Naive thymus-derived CD4-positive, alpha-beta T cell (primary cell): ENCODE measurements at regions not wholly inside any gene's neighbourhood (a gene's known extent, or its start where the extent isn't known, plus 50 kb on each side); places are given as distances from the start of the nearest gene placed in this dataset.

ENCODE experiments used
- ATAC-seq: fragments of 150-1000 bp; cut with Tn5 transposase; 2 replicates; pipeline ENCODE4 v1.10.0; 2021; ENCODE audit warnings: mild to moderate bottlenecking, moderate library complexity
- CTCF ChIA-PET: fragments of 350-600 bp; sonication (Branson Sonifier 250); formaldehyde crosslinking; loops from one replicate; lab custom pipeline; 2021; ENCODE audit warnings: antibody characterized with exemption; lab: Charles Lee
- POLR2A ChIA-PET: fragments of 350-600 bp; sonication (Branson Sonifier 250); formaldehyde crosslinking; loops from one replicate; lab custom pipeline; 2021; ENCODE audit warnings: antibody characterized with exemption, inconsistent platforms; lab: Charles Lee
- DNase-seq, 9 donors: peaks; one replicate each; pipeline versions ENCODE4 v3.0.0 to v3.0.0-alpha.2; 2020 to 2022; ENCODE audit warnings: mixed read lengths in 1 of 9
- H3K27ac ChIP-seq: one replicate; pipeline ENCODE4 v1.7.0; 2013; ENCODE audit warnings: mild to moderate bottlenecking, low read depth, low read length, moderate library complexity
- H3K27me3 ChIP-seq, 2 donors: one replicate each; pipeline ENCODE4 v1.7.0; 2013; ENCODE audit warnings: low read length in 2 of 2, mild to moderate bottlenecking in 2 of 2, moderate library complexity in 2 of 2; ENCODE audit not compliant: control insufficient read depth in 2 of 2, insufficient read depth in 2 of 2
- H3K36me3 ChIP-seq, 3 experiments: 1 replicate in 2 of 3; 2 replicates in 1 of 3; pipeline ENCODE4 v1.7.0; 2013; ENCODE audit warnings: low read length in 3 of 3, mild to moderate bottlenecking in 3 of 3, moderate library complexity in 1 of 3; ENCODE audit not compliant: insufficient read depth in 3 of 3, control insufficient read depth in 2 of 3
- H3K4me1 ChIP-seq, 2 donors: one replicate each; pipeline ENCODE4 v1.7.0; 2013; ENCODE audit warnings: low read length in 2 of 2, mild to moderate bottlenecking in 2 of 2, moderate library complexity in 1 of 2; ENCODE audit not compliant: control insufficient read depth in 2 of 2, insufficient read depth in 2 of 2
- H3K4me3 ChIP-seq: 2 replicates; pipeline ENCODE4 v1.7.0; 2013; ENCODE audit warnings: mild to moderate bottlenecking, low read length
- H3K9me3 ChIP-seq, 3 experiments: 1 replicate in 2 of 3; 2 replicates in 1 of 3; pipeline ENCODE4 v1.7.0; 2013; ENCODE audit warnings: low read length in 3 of 3; ENCODE audit not compliant: control insufficient read depth in 2 of 3
- H3K27ac Mint-ChIP-seq, 9 donors: one replicate each; pipeline ENCODE4 v1.8.0; 2020 to 2022; ENCODE audit warnings: mixed read lengths in 9 of 9, mild to moderate bottlenecking in 8 of 9, moderate library complexity in 5 of 9, inconsistent platforms in 2 of 9
- H3K27me3 Mint-ChIP-seq, 5 donors: one replicate each; pipeline ENCODE4 v1.8.0; 2021 to 2022; ENCODE audit warnings: mixed read lengths in 5 of 5, mild to moderate bottlenecking in 1 of 5
- H3K36me3 Mint-ChIP-seq, 5 donors: one replicate each; pipeline ENCODE4 v1.8.0; 2020 to 2022; ENCODE audit warnings: mixed read lengths in 5 of 5, mild to moderate bottlenecking in 3 of 5, inconsistent platforms in 1 of 5
- H3K4me1 Mint-ChIP-seq, 7 donors: one replicate each; pipeline ENCODE4 v1.8.0; 2020 to 2022; ENCODE audit warnings: mixed read lengths in 7 of 7, mild to moderate bottlenecking in 3 of 7, inconsistent platforms in 1 of 7
- H3K4me3 Mint-ChIP-seq, 10 donors: one replicate each; pipeline ENCODE4 v1.8.0; 2020 to 2022; ENCODE audit warnings: mild to moderate bottlenecking in 10 of 10, mixed read lengths in 10 of 10, moderate library complexity in 6 of 10, inconsistent platforms in 2 of 10
- H3K9me3 Mint-ChIP-seq, 11 donors: one replicate each; pipeline ENCODE4 v1.8.0; 2020 to 2022; ENCODE audit warnings: mixed read lengths in 11 of 11, mild to moderate bottlenecking in 4 of 11, inconsistent platforms in 1 of 11, moderate library complexity in 1 of 11
- intact Hi-C, 2 donors: fragments of 100-400 bp; cut with micrococcal nuclease; formaldehyde crosslinking; loops; one replicate each; pipeline ENCODE4 v1.15.1; 2023

GRCh38 chr2:67668538-67668937 is 271.4 kb downstream of the ETAA1 start:
- H3K4me3 ChIP-seq = no peak overlapping the region
- no peak for ATAC-seq
- no peak overlapping the region for H3K27ac ChIP-seq
- intact Hi-C loops = no loop called here
- H3K9me3 ChIP-seq = no peaks in the 10 kb centered on the region
- peaks cover 0 to 12% (median 3%) of the 10 kb centered on the region in 5 donors for H3K27me3 Mint-ChIP-seq
- no peaks in the 10 kb centered on the region for H3K36me3 Mint-ChIP-seq
- H3K4me1 ChIP-seq = no peaks in the 10 kb centered on the region
- POLR2A ChIA-PET = no interaction called here
- no peaks in the 10 kb centered on the region for H3K4me1 Mint-ChIP-seq
- H3K9me3 Mint-ChIP-seq = peaks cover 0 to 3% (median 0%) of the 10 kb centered on the region in 11 donors
- H3K27me3 ChIP-seq = no peaks in the 10 kb centered on the region
- DNase-seq = no peak
- H3K4me3 Mint-ChIP-seq = no peak overlapping the region
- CTCF ChIA-PET = no interaction called here
- no peaks in the 10 kb centered on the region for H3K36me3 ChIP-seq
- H3K27ac Mint-ChIP-seq = no peak overlapping the region

GRCh38 chr2:67669168-67669567 is 272.0 kb downstream of the ETAA1 start:
- ChIA-PET CTCF (no interaction called here), POLR2A (no interaction called here)
- H3K9me3 ChIP-seq = no peaks in the 10 kb centered on the region
- ATAC-seq (no peak), DNase-seq (no peak)
- no peaks in the 10 kb centered on the region for H3K4me1 ChIP-seq
- no peaks in the 10 kb centered on the region for H3K36me3 ChIP-seq
- H3K4me3 ChIP-seq = no peak overlapping the region
- intact Hi-C loops = no loop called here
- H3K4me3 Mint-ChIP-seq = no peak overlapping the region
- H3K27ac Mint-ChIP-seq = no peak overlapping the region
- H3K27me3 Mint-ChIP-seq = peaks cover 0 to 7% (median 3%) of the 10 kb centered on the region in 5 donors
- no peaks in the 10 kb centered on the region for H3K9me3 Mint-ChIP-seq
- H3K4me1 Mint-ChIP-seq = no peaks in the 10 kb centered on the region
- H3K27ac ChIP-seq = no peak overlapping the region
- no peaks in the 10 kb centered on the region for H3K36me3 Mint-ChIP-seq
- H3K27me3 ChIP-seq = no peaks in the 10 kb centered on the region

- ChIA-PET CTCF (no interaction called here), POLR2A (interaction anchor here (0.6 kb wide), 1 partner anchor 328 kb away, joined by 3 read pairs; no protein-coding TSS in a partner anchor)
- Mint-ChIP-seq H3K36me3 (no peaks in the 10 kb centered on the region), H3K9me3 (no peaks in the 10 kb centered on the region), H3K4me3 (no peak overlapping the region), H3K4me1 (no peaks in the 10 kb centered on the region), H3K27me3 (peaks cover 0 to 7% (median 3%) of the 10 kb centered on the region in 5 donors), H3K27ac (no peak overlapping the region)
- intact Hi-C loops = no loop called here
- Histone ChIP-seq H3K4me3 (no peak overlapping the region), H3K36me3 (no peaks in the 10 kb centered on the region), H3K27me3 (no peaks in the 10 kb centered on the region), H3K9me3 (no peaks in the 10 kb centered on the region), H3K4me1 (no peaks in the 10 kb centered on the region), H3K27ac (no peak overlapping the region)
- no peak for DNase-seq
- no peak for ATAC-seq
These were observed 272.6 kb downstream of the ETAA1 start for GRCh38 chr2:67669766-67670165.

- Histone ChIP-seq H3K4me3 (no peak overlapping the region), H3K27ac (no peak overlapping the region), H3K27me3 (no peaks in the 10 kb centered on the region), H3K4me1 (no peaks in the 10 kb centered on the region), H3K36me3 (no peaks in the 10 kb centered on the region), H3K9me3 (no peaks in the 10 kb centered on the region)
- Mint-ChIP-seq H3K9me3 (no peaks in the 10 kb centered on the region), H3K36me3 (no peaks in the 10 kb centered on the region), H3K4me1 (no peaks in the 10 kb centered on the region), H3K27me3 (peaks cover 0 to 6% (median 3%) of the 10 kb centered on the region in 5 donors), H3K27ac (no peak overlapping the region), H3K4me3 (no peak overlapping the region)
- DNase-seq (no peak), ATAC-seq (no peak)
- ChIA-PET CTCF (no interaction called here), POLR2A (no interaction called here)
- intact Hi-C loops = no loop called here
These were observed 273.6 kb downstream of the ETAA1 start for GRCh38 chr2:67670747-67671183.

- ATAC-seq = peak; percentile 24
- H3K4me1 Mint-ChIP-seq = no peaks in the 10 kb centered on the region
- no peak overlapping the region for H3K27ac ChIP-seq
- no peaks in the 10 kb centered on the region for H3K36me3 Mint-ChIP-seq
- POLR2A ChIA-PET = no interaction called here
- H3K27me3 Mint-ChIP-seq = no peaks in the 10 kb centered on the region
- CTCF ChIA-PET = no interaction called here
- H3K4me3 Mint-ChIP-seq = no peak overlapping the region
- H3K9me3 ChIP-seq = no peaks in the 10 kb centered on the region
- no peak overlapping the region for H3K27ac Mint-ChIP-seq
- no peaks in the 10 kb centered on the region for H3K36me3 ChIP-seq
- H3K9me3 Mint-ChIP-seq = no peaks in the 10 kb centered on the region
- no peak overlapping the region for H3K4me3 ChIP-seq
- no peak for DNase-seq
- intact Hi-C loops = no loop called here
- no peaks in the 10 kb centered on the region for H3K27me3 ChIP-seq
- no peaks in the 10 kb centered on the region for H3K4me1 ChIP-seq
These were observed 274.6 kb downstream of the ETAA1 start for GRCh38 chr2:67671464-67672450.

- Histone ChIP-seq H3K36me3 (no peaks in the 10 kb centered on the region), H3K4me3 (no peak overlapping the region), H3K4me1 (no peaks in the 10 kb centered on the region), H3K27ac (no peak overlapping the region), H3K27me3 (no peaks in the 10 kb centered on the region), H3K9me3 (no peaks in the 10 kb centered on the region)
- DNase-seq = no peak
- no peak for ATAC-seq
- no peaks in the 10 kb centered on the region for H3K27me3 Mint-ChIP-seq
- POLR2A ChIA-PET = no interaction called here
- intact Hi-C loops = no loop called here
- H3K4me1 Mint-ChIP-seq = no peaks in the 10 kb centered on the region
- peaks cover 0 to 6% (median 0%) of the 10 kb centered on the region in 11 donors for H3K9me3 Mint-ChIP-seq
- CTCF ChIA-PET = no interaction called here
- no peak overlapping the region for H3K4me3 Mint-ChIP-seq
- no peaks in the 10 kb centered on the region for H3K36me3 Mint-ChIP-seq
- no peak overlapping the region for H3K27ac Mint-ChIP-seq
These were observed 277.5 kb downstream of the ETAA1 start for GRCh38 chr2:67674668-67675067.

GRCh38 chr2:67684991-67685390 is 287.9 kb downstream of the ETAA1 start:
- no peaks in the 10 kb centered on the region for H3K27me3 ChIP-seq
- H3K4me3 ChIP-seq = no peak overlapping the region
- intact Hi-C loops = no loop called here
- no peaks in the 10 kb centered on the region for H3K36me3 ChIP-seq
- no peaks in the 10 kb centered on the region for H3K4me1 ChIP-seq
- no peak overlapping the region for H3K27ac ChIP-seq
- CTCF ChIA-PET = no interaction called here
- Mint-ChIP-seq H3K4me1 (peaks cover 0 to 8% (median 0%) of the 10 kb centered on the region in 7 donors), H3K27me3 (peaks cover 0 to 11% (median 0%) of the 10 kb centered on the region in 5 donors), H3K27ac (no peak overlapping the region), H3K4me3 (no peak overlapping the region), H3K36me3 (no peaks in the 10 kb centered on the region), H3K9me3 (peaks cover 0 to 6% (median 0%) of the 10 kb centered on the region in 11 donors)
- ATAC-seq (no peak), DNase-seq (no peak)
- no peaks in the 10 kb centered on the region for H3K9me3 ChIP-seq
- POLR2A ChIA-PET = no interaction called here
